Smooth muscle cell (in vitro differentiated cells): ENCODE measurements at regions not wholly inside any gene's neighbourhood (a gene's known extent, or its start where the extent isn't known, plus 50 kb on each side); places are given as distances from the start of the nearest gene placed in this dataset.
"Not testable (repeated sequence)": the region's sequence is repeated elsewhere in the genome, so short reads cannot be mapped to it uniquely, and the experiment has no call there.

Source experiments
- DNase-seq: peaks from one replicate; lab custom pipeline; 2025; ENCODE audit not compliant: unreplicated experiment; lab: John Stamatoyannopoulos, UW
- H2AFZ ChIP-seq: fragments of 200-600 bp; sonication (generic); 2 replicates; pipeline ENCODE4 v1.6.0; 2016; ENCODE audit warnings: antibody characterized with exemption, low read depth, mild to moderate bottlenecking
- H3F3A ChIP-seq: fragments of 200-600 bp; sonication (generic); 2 replicates; pipeline ENCODE4 v1.6.0; 2017; ENCODE audit warnings: antibody characterized with exemption, low read depth
- H3K27ac ChIP-seq: fragments of 200-600 bp; sonication (generic); 2 replicates; pipeline ENCODE4 v1.5.1; 2016; ENCODE audit warnings: low read depth, mild to moderate bottlenecking
- H3K27me3 ChIP-seq: fragments of 200-600 bp; sonication (generic); 2 replicates; pipeline ENCODE4 v1.6.1; 2016; ENCODE audit warnings: low read depth, mild to moderate bottlenecking
- H3K36me3 ChIP-seq: fragments of 200-600 bp; sonication (generic); 2 replicates; pipeline ENCODE4 v1.5.1; 2016; ENCODE audit warnings: low read depth
- H3K4me1 ChIP-seq: fragments of 200-600 bp; sonication (generic); 2 replicates; pipeline ENCODE4 v1.5.1; 2016; ENCODE audit warnings: low read depth
- H3K4me2 ChIP-seq: fragments of 200-600 bp; sonication (generic); 2 replicates; pipeline ENCODE4 v1.6.0; 2016; ENCODE audit warnings: mild to moderate bottlenecking
- H3K4me3 ChIP-seq: fragments of 200-600 bp; sonication (generic); 2 replicates; pipeline ENCODE4 v1.5.1; 2016; ENCODE audit warnings: mild to moderate bottlenecking
- H3K79me2 ChIP-seq: fragments of 200-600 bp; sonication (generic); 2 replicates; pipeline ENCODE4 v1.6.0; 2016; ENCODE audit warnings: low read depth, mild to moderate bottlenecking
- H3K9ac ChIP-seq: fragments of 200-600 bp; sonication (generic); 2 replicates; pipeline ENCODE4 v1.6.0; 2016; ENCODE audit warnings: low read depth
- H3K9me3 ChIP-seq: fragments of 200-600 bp; sonication (generic); replicated peaks from 2 replicates; pipeline ENCODE4 v1.5.1; 2016; ENCODE audit warnings: low read depth
- H4K20me1 ChIP-seq: fragments of 200-600 bp; sonication (generic); 2 replicates; pipeline ENCODE4 v1.6.0; 2016; ENCODE audit warnings: low read depth
- WGBS: methylation state at CpG from one replicate; pipeline ENCODE4 v1.1.7; 2016; ENCODE audit warnings: low lambda C conversion rate; 5-methylcytosine and 5-hydroxymethylcytosine counted together
- TF ChIP-seq, protein P1 (sequence below): fragments of 200-600 bp; sonication (generic); IDR thresholded peaks from 2 replicates; pipeline ENCODE4 v1.5.1; 2017; ENCODE audit warnings: borderline replicate concordance, mild to moderate bottlenecking, antibody characterized with exemption; ENCODE audit not compliant: insufficient read depth, poor library complexity, severe bottlenecking

DNA sequence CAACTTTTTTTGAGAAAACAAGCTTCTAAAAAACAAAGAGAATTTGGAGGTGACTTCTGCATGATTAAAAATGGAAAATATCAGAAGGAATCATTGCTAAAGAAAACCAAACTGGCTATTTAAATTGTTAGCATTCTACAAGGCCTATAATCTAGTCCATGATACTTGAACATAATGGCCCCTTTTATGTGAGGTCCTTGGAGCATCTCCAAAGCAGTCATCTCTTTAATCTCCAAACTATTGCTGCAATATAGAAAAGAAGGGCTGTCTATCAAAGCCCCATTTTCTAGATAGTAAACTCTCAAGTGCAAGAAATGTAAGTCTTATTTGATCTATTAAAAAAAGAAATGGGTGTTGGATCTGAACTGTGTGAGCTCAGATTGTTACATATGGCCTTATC lies 615.1 kb downstream of the CENPC start:
- no peaks in the 10 kb centered on the region for H3F3A ChIP-seq
- TF ChIP-seq, protein P1, sequence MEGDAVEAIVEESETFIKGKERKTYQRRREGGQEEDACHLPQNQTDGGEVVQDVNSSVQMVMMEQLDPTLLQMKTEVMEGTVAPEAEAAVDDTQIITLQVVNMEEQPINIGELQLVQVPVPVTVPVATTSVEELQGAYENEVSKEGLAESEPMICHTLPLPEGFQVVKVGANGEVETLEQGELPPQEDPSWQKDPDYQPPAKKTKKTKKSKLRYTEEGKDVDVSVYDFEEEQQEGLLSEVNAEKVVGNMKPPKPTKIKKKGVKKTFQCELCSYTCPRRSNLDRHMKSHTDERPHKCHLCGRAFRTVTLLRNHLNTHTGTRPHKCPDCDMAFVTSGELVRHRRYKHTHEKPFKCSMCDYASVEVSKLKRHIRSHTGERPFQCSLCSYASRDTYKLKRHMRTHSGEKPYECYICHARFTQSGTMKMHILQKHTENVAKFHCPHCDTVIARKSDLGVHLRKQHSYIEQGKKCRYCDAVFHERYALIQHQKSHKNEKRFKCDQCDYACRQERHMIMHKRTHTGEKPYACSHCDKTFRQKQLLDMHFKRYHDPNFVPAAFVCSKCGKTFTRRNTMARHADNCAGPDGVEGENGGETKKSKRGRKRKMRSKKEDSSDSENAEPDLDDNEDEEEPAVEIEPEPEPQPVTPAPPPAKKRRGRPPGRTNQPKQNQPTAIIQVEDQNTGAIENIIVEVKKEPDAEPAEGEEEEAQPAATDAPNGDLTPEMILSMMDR = no peak

DNA sequence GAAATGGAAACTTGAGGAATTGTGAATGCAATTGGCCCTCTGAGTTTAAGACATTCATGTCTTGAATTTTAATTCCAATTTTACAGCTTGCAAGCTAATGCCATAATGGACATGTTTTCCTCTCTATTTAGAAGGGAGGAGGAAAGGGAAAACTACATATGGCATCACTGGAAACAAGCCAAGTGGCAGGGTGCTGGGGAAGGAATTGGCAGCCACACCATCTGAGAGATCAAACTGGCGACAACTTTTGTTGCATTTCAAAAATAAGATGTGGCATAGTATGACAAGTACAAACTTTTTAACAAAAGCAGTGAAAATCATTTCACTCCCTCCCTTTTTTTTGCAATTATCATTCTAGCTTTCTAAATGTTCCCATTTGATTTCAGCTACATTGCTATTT lies 615.6 kb downstream of the CENPC start:
- no peaks in the 10 kb centered on the region for H3K79me2 ChIP-seq
- H2AFZ ChIP-seq = no peak overlapping the region
- TF ChIP-seq, protein P1 = no peak
- no peaks in the 10 kb centered on the region for H3K27me3 ChIP-seq
- DNase-seq = no peak
- H3K9ac ChIP-seq = no peak overlapping the region
- no peaks in the 10 kb centered on the region for H3K36me3 ChIP-seq
- no peak overlapping the region for H3K4me2 ChIP-seq
- H3K9me3 ChIP-seq = no peaks in the 10 kb centered on the region
- 92% methylated on average over 1 of the region's 1 CpG for WGBS
- peaks cover 7% of the 10 kb centered on the region for H3K4me1 ChIP-seq
- no peaks in the 10 kb centered on the region for H3F3A ChIP-seq
- no peaks in the 10 kb centered on the region for H4K20me1 ChIP-seq
- no peak overlapping the region for H3K4me3 ChIP-seq
- no peak overlapping the region for H3K27ac ChIP-seq

More for the DNA sequence above, 615.1 kb downstream of the CENPC start:
- Histone ChIP-seq H3K4me1 (peaks cover 7% of the 10 kb centered on the region), H3K36me3 (no peaks in the 10 kb centered on the region), H3K9me3 (no peaks in the 10 kb centered on the region), H3K27me3 (no peaks in the 10 kb centered on the region), H3K27ac (no peak overlapping the region), H4K20me1 (no peaks in the 10 kb centered on the region), H3K4me3 (no peak overlapping the region), H3K4me2 (no peak overlapping the region), H3K79me2 (no peaks in the 10 kb centered on the region), H2AFZ (no peak overlapping the region), H3K9ac (no peak overlapping the region)
- DNase-seq = no peak

DNA sequence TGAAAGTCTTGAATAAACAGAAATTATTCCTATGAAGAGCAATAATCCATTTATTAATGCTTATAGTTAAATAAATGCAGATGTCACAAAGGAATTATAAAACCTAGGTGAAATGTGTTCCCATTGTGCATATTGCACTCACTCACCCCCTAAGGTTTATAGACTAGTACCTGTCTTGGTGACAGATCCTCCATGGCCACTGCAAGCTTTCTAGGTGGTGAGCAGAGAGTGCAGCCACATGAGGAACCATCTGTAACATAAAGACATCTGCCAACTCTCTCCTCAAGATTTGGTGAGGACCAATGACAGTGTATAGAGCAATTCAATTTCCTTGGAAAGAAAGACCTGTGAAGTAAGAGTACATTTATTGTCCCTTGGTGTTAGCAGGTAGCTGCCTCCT lies 616.4 kb downstream of the CENPC start:
- H3F3A ChIP-seq, H3K36me3 ChIP-seq, H3K4me2 ChIP-seq, DNase-seq, H3K4me3 ChIP-seq, H3K27me3 ChIP-seq, H3K27ac ChIP-seq, H2AFZ ChIP-seq, H4K20me1 ChIP-seq, H3K4me1 ChIP-seq, H3K79me2 ChIP-seq, H3K9ac ChIP-seq, H3K9me3 ChIP-seq: not testable (repeated sequence)

DNA sequence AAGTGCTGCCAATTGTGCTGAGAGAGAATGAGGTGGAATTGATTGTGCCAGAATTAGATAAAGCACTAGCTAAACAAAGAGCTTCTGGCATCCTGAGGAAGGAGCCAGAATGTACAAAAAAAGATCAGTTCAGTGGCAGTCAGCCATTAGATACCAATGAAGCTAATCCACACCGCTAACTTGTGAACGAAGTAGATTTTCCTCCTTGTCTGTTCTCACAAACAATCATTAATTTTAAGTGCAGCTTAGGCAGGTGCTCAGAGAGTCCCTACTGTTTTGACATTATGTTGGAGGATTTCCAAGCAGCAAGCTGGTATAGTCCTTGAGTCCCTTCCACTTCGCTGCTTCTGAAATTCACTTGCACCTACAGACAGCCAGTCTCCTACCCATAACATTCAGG lies 617.4 kb downstream of the CENPC start:
- DNase-seq = no peak
- Histone ChIP-seq H4K20me1 (no peaks in the 10 kb centered on the region), H3K36me3 (no peaks in the 10 kb centered on the region), H3K9ac (no peak overlapping the region), H3K27me3 (no peaks in the 10 kb centered on the region), H3K4me3 (no peak overlapping the region), H2AFZ (no peak overlapping the region), H3K27ac (no peak overlapping the region), H3K79me2 (no peaks in the 10 kb centered on the region), H3K9me3 (no peaks in the 10 kb centered on the region), H3K4me2 (no peak overlapping the region), H3F3A (no peaks in the 10 kb centered on the region), H3K4me1 (peaks cover 7% of the 10 kb centered on the region)
- 89% methylated on average over 3 of the region's 3 CpGs for WGBS
- TF ChIP-seq, protein P1 = no peak
